Ectodermal cell (in vitro differentiated cells): ENCODE measurements at regions not wholly inside any gene's neighbourhood (a gene's known extent, or its start where the extent isn't known, plus 50 kb on each side); places are given as distances from the start of the nearest gene placed in this dataset.

Experiments
- H3K27ac ChIP-seq: 2 replicates; pipeline ENCODE4 v1.7.0; 2013; ENCODE audit warnings: mild to moderate bottlenecking, low read depth, low read length; ENCODE audit not compliant: insufficient read depth, poor library complexity, severe bottlenecking
- H3K27me3 ChIP-seq: 2 replicates; pipeline ENCODE4 v1.7.0; 2013; ENCODE audit warnings: mild to moderate bottlenecking, low read length; ENCODE audit not compliant: insufficient read depth, control insufficient read depth, poor library complexity, severe bottlenecking
- H3K36me3 ChIP-seq: one replicate; pipeline ENCODE4 v1.7.0; 2013; ENCODE audit warnings: low read length; ENCODE audit not compliant: control insufficient read depth, insufficient read depth
- H3K4me1 ChIP-seq: one replicate; pipeline ENCODE4 v1.7.0; 2013; ENCODE audit warnings: low read length; ENCODE audit not compliant: control insufficient read depth, insufficient read depth
- H3K4me3 ChIP-seq: 2 replicates; pipeline ENCODE4 v1.7.0; 2013; ENCODE audit warnings: low read depth, low read length, control low read depth; ENCODE audit not compliant: insufficient read depth
- H3K9me3 ChIP-seq: 2 replicates; pipeline ENCODE4 v1.7.0; 2013; ENCODE audit warnings: mild to moderate bottlenecking, low read length, moderate library complexity; ENCODE audit not compliant: control insufficient read depth
- WGBS, 2 experiments: methylation state at CpG; one replicate each; pipeline ENCODE4 v1.1.7; 2013; ENCODE audit warnings: missing lambda C conversion rate in 2 of 2; 5-methylcytosine and 5-hydroxymethylcytosine counted together

GRCh38 chr17:79505199-79505598 lies 105.7 kb downstream of the RBFOX3 start:
- Histone ChIP-seq H3K36me3 (no peaks in the 10 kb centered on the region), H3K9me3 (no peaks in the 10 kb centered on the region), H3K27me3 (no peaks in the 10 kb centered on the region), H3K27ac (no peak overlapping the region), H3K4me1 (peaks cover 15% of the 10 kb centered on the region), H3K4me3 (no peak overlapping the region)
- 92 to 93% methylated on average over 7 of the region's 7 CpGs for WGBS, 2 experiments

- Histone ChIP-seq H3K27ac (no peak overlapping the region), H3K4me1 (peaks cover 15% of the 10 kb centered on the region), H3K4me3 (no peak overlapping the region), H3K9me3 (no peaks in the 10 kb centered on the region), H3K36me3 (no peaks in the 10 kb centered on the region), H3K27me3 (no peaks in the 10 kb centered on the region)
- 85 to 86% methylated on average over 13 of the region's 13 CpGs for WGBS, 2 experiments
Observed at GRCh38 chr17:79504181-79504605, 106.7 kb downstream of the RBFOX3 start.

- WGBS, 2 experiments: 92 to 93% methylated on average over 15 of the region's 15 CpGs
- no peak overlapping the region for H3K27ac ChIP-seq
- no peaks in the 10 kb centered on the region for H3K36me3 ChIP-seq
- no peaks in the 10 kb centered on the region for H3K9me3 ChIP-seq
- no peak overlapping the region for H3K4me3 ChIP-seq
- H3K27me3 ChIP-seq: no peaks in the 10 kb centered on the region
- peaks cover 10% of the 10 kb centered on the region for H3K4me1 ChIP-seq
Observed at GRCh38 chr17:79503126-79503839, 107.6 kb downstream of the RBFOX3 start.

- Histone ChIP-seq H3K9me3 (no peaks in the 10 kb centered on the region), H3K4me3 (no peak overlapping the region), H3K27me3 (no peaks in the 10 kb centered on the region), H3K36me3 (no peaks in the 10 kb centered on the region), H3K27ac (no peak overlapping the region), H3K4me1 (peaks cover 7% of the 10 kb centered on the region)
- WGBS, 2 experiments: 96 to 99% methylated on average over 3 of the region's 3 CpGs
Observed at GRCh38 chr17:79501910-79502309, 108.9 kb downstream of the RBFOX3 start.

- Histone ChIP-seq H3K4me1 (peaks cover 7% of the 10 kb centered on the region), H3K36me3 (no peaks in the 10 kb centered on the region), H3K27me3 (no peaks in the 10 kb centered on the region), H3K9me3 (no peaks in the 10 kb centered on the region), H3K4me3 (no peak overlapping the region), H3K27ac (no peak overlapping the region)
- 74% methylated on average over 23 of the region's 23 CpGs for WGBS, 2 experiments
Observed at GRCh38 chr17:79500745-79501618, 109.9 kb downstream of the RBFOX3 start.

- Histone ChIP-seq H3K4me3 (no peak overlapping the region), H3K27ac (no peak overlapping the region), H3K36me3 (no peaks in the 10 kb centered on the region), H3K27me3 (no peaks in the 10 kb centered on the region), H3K4me1 (peaks cover 7% of the 10 kb centered on the region), H3K9me3 (no peaks in the 10 kb centered on the region)
- WGBS, 2 experiments: 0% methylated on average over 1 of the region's 1 CpG
Observed at GRCh38 chr17:79498854-79499253, 112.0 kb downstream of the RBFOX3 start.

GRCh38 chr17:79497777-79498348 lies 113.0 kb downstream of the RBFOX3 start:
- H3K4me1 ChIP-seq: peaks cover 7% of the 10 kb centered on the region

GRCh38 chr17:79496422-79497005 lies 114.3 kb downstream of the RBFOX3 start:
- no peaks in the 10 kb centered on the region for H3K36me3 ChIP-seq
- 88 to 90% methylated on average over 13 of the region's 13 CpGs for WGBS, 2 experiments
- no peak overlapping the region for H3K4me3 ChIP-seq
- H3K9me3 ChIP-seq: no peaks in the 10 kb centered on the region
- no peak overlapping the region for H3K27ac ChIP-seq
- H3K4me1 ChIP-seq: peaks cover 5% of the 10 kb centered on the region
- no peaks in the 10 kb centered on the region for H3K27me3 ChIP-seq

More at GRCh38 chr17:79497777-79498348, 113.0 kb downstream of the RBFOX3 start:
- Histone ChIP-seq H3K9me3 (no peaks in the 10 kb centered on the region), H3K36me3 (no peaks in the 10 kb centered on the region), H3K27ac (no peak overlapping the region), H3K4me3 (no peak overlapping the region), H3K27me3 (no peaks in the 10 kb centered on the region)
- 95 to 99% methylated on average over 4 of the region's 4 CpGs for WGBS, 2 experiments

- H3K4me1 ChIP-seq: no peaks in the 10 kb centered on the region
- 93 to 96% methylated on average over 11 of the region's 11 CpGs for WGBS, 2 experiments
Observed at GRCh38 chr17:79495665-79496064, 115.2 kb downstream of the RBFOX3 start.

GRCh38 chr17:79491006-79491405 lies 119.8 kb downstream of the RBFOX3 start:
- Histone ChIP-seq H3K4me1 (peaks cover 7% of the 10 kb centered on the region), H3K27me3 (no peaks in the 10 kb centered on the region), H3K36me3 (no peaks in the 10 kb centered on the region), H3K9me3 (no peaks in the 10 kb centered on the region), H3K4me3 (no peak overlapping the region), H3K27ac (no peak overlapping the region)
- no CpG with 5 or more reads among the region's 3 CpGs for WGBS, 2 experiments

More at GRCh38 chr17:79495665-79496064, 115.2 kb downstream of the RBFOX3 start:
- Histone ChIP-seq H3K36me3 (no peaks in the 10 kb centered on the region), H3K9me3 (no peaks in the 10 kb centered on the region), H3K4me3 (no peak overlapping the region), H3K27me3 (no peaks in the 10 kb centered on the region), H3K27ac (no peak overlapping the region)
